ENCODE measurements at regions not wholly inside any gene's neighbourhood (a gene's known extent, or its start where the extent isn't known, plus 50 kb on each side); places are given as distances from the start of the nearest gene placed in this dataset.

DNA sequence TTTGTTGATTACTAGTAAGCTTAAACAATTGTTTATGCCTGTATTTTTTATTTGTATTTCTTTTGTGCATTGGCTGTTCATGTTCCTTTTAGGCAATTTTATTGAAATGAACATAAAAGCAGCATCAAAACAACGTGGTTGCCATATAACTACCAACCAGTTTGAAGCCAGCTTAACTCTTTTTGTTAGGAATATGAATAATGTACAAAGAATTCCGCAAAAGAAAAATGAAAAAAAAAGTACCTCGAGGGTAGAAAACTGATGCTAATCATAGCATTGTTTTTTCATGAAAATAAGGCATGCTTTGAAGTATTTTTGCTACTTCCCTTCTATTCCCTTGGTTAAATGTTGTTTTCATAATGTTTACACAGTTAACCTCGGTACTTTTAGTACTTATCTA, 1024.0 kb upstream of the SLIT2 start:
- Histone ChIP-seq H3K27ac (ENCODE audit: control insufficient read depth, insufficient read depth) (no peak overlapping the region), H3K79me2 (ENCODE audit: control insufficient read depth, insufficient read depth, low read length) (no peaks in the 10 kb centered on the region), H2AFZ (ENCODE audit: control insufficient read depth, low read depth, low read length) (no peak overlapping the region), H3K4me1 (ENCODE audit: control insufficient read depth, insufficient read depth, low read length) (no peaks in the 10 kb centered on the region), H3K4me3 (no peak overlapping the region), H3K36me3 (ENCODE audit: control insufficient read depth in 2 of 2, insufficient read depth in 2 of 2, low read length in 1 of 2) (no peaks in the 10 kb centered on the region), H3K4me2 (ENCODE audit: control insufficient read depth, insufficient read depth) (no peak overlapping the region), H3K27me3 (replicated peaks in 1 of 2; ENCODE audit: control insufficient read depth in 2 of 2, insufficient read depth in 2 of 2, low read length in 1 of 2) (no peaks in the 10 kb centered on the region), H4K20me1 (ENCODE audit: control insufficient read depth, insufficient read depth) (no peaks in the 10 kb centered on the region), H3K9me3 (replicated peaks; ENCODE audit: control insufficient read depth, insufficient read depth, low read length) (no peaks in the 10 kb centered on the region), H3K9ac (ENCODE audit: control insufficient read depth, insufficient read depth, low read length) (no peak overlapping the region)
- WGBS (ENCODE audit: insufficient coverage, insufficient replicate concordance, low lambda C conversion rate, missing lambda C conversion rate): 25% methylated on average over 4 of the region's 4 CpGs
- ChIA-PET RAD21 (ENCODE audit: unreplicated experiment) (no interaction called here), CTCF (interaction anchor here (2.0 kb wide), 1 partner anchor 1020 kb away, joined by 9 read pairs; no protein-coding TSS in a partner anchor), POLR2A (no interaction called here), SMC1A (ENCODE audit: uncharacterized antibody, unreplicated experiment) (interaction anchor here (1.8 kb wide), 1 partner anchor 1021 kb away, joined by 6 read pairs; no protein-coding TSS in a partner anchor)
- no peak for ATAC-seq
- DNase-seq (ENCODE audit: low read depth, low spot score): no peak
- intact Hi-C loops (cut with micrococcal nuclease; ENCODE audit: unreplicated experiment): loop anchor here (10.0 kb wide), 2 partner anchors 1197 to 1457 kb away; no protein-coding TSS in a partner anchor
- FAIRE-seq: no peak
- BruUV-seq (replicated peaks): no TSS peak
- in situ Hi-C loops (cut with MboI): loop anchor here (25.0 kb wide), 1 partner anchor 1460 kb away; no protein-coding TSS in a partner anchor
- TF ChIP-seq, protein P1, sequence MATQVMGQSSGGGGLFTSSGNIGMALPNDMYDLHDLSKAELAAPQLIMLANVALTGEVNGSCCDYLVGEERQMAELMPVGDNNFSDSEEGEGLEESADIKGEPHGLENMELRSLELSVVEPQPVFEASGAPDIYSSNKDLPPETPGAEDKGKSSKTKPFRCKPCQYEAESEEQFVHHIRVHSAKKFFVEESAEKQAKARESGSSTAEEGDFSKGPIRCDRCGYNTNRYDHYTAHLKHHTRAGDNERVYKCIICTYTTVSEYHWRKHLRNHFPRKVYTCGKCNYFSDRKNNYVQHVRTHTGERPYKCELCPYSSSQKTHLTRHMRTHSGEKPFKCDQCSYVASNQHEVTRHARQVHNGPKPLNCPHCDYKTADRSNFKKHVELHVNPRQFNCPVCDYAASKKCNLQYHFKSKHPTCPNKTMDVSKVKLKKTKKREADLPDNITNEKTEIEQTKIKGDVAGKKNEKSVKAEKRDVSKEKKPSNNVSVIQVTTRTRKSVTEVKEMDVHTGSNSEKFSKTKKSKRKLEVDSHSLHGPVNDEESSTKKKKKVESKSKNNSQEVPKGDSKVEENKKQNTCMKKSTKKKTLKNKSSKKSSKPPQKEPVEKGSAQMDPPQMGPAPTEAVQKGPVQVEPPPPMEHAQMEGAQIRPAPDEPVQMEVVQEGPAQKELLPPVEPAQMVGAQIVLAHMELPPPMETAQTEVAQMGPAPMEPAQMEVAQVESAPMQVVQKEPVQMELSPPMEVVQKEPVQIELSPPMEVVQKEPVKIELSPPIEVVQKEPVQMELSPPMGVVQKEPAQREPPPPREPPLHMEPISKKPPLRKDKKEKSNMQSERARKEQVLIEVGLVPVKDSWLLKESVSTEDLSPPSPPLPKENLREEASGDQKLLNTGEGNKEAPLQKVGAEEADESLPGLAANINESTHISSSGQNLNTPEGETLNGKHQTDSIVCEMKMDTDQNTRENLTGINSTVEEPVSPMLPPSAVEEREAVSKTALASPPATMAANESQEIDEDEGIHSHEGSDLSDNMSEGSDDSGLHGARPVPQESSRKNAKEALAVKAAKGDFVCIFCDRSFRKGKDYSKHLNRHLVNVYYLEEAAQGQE (IDR thresholded peaks at IDR 0.05; ENCODE audit: low read depth, low read length): no peak
- TF ChIP-seq NRF1 (conservative IDR thresholded peaks at IDR 0.05; ENCODE audit: low read depth, low read length): no peak
- TF ChIP-seq SMARCA5 (IDR thresholded peaks at IDR 0.05): no peak
- TF ChIP-seq, protein P2, sequence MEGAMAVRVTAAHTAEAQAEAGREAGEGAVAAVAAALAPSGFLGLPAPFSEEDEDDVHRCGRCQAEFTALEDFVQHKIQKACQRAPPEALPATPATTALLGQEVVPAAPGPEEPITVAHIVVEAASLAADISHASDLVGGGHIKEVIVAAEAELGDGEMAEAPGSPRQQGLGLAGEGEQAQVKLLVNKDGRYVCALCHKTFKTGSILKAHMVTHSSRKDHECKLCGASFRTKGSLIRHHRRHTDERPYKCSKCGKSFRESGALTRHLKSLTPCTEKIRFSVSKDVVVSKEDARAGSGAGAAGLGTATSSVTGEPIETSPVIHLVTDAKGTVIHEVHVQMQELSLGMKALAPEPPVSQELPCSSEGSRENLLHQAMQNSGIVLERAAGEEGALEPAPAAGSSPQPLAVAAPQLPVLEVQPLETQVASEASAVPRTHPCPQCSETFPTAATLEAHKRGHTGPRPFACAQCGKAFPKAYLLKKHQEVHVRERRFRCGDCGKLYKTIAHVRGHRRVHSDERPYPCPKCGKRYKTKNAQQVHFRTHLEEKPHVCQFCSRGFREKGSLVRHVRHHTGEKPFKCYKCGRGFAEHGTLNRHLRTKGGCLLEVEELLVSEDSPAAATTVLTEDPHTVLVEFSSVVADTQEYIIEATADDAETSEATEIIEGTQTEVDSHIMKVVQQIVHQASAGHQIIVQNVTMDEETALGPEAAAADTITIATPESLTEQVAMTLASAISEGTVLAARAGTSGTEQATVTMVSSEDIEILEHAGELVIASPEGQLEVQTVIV (IDR thresholded peaks at IDR 0.05; ENCODE audit: borderline replicate concordance, partially characterized antibody): no peak
- no peak for TF ChIP-seq NFYB (IDR thresholded peaks at IDR 0.05; ENCODE audit: insufficient read depth, low read depth, low read length)
- TF ChIP-seq ZBTB40 (IDR thresholded peaks at IDR 0.05; ENCODE audit: borderline replicate concordance): no peak
- TF ChIP-seq FOXM1 (IDR thresholded peaks at IDR 0.05; ENCODE audit: low read depth, low read length): no peak
- no peak for TF ChIP-seq SIX5 (IDR thresholded peaks at IDR 0.05; ENCODE audit: low read depth, low read length, severe bottlenecking)
- TF ChIP-seq IRF3 (IDR thresholded peaks at IDR 0.05): no peak
- no peak for TF ChIP-seq ZNF274 (IDR thresholded peaks at IDR 0.05; ENCODE audit: insufficient read depth, insufficient read length)
- TF ChIP-seq CBX5 (IDR thresholded peaks at IDR 0.05; ENCODE audit: low read depth): no peak
- TF ChIP-seq PKNOX1 (IDR thresholded peaks at IDR 0.05): no peak

Data from GM12878 (cell line).